Body of pancreas (tissue), 4 donors: ENCODE measurements at regions not wholly inside any gene's neighbourhood (a gene's known extent, or its start where the extent isn't known, plus 50 kb on each side); places are given as distances from the start of the nearest gene placed in this dataset.

Experiments used
- POLR2A ChIP-seq, 3 donors: fragments of 450-650 bp; IDR thresholded peaks; one replicate each; pipeline ENCODE4 v1.6.1; 2016; ENCODE audit warnings: antibody characterized with exemption in 3 of 3, mild to moderate bottlenecking in 2 of 3
- TF ChIP-seq, protein P1 (sequence below), 7 experiments: fragments of 450-650 bp in 4 of 7; fragments of 200-600 bp in 3 of 7; sonication (generic) in 3 of 7; IDR thresholded peaks; one replicate each; pipeline ENCODE4 v1.5.1; 2016 to 2019; ENCODE audit warnings: antibody characterized with exemption in 7 of 7

DNA sequence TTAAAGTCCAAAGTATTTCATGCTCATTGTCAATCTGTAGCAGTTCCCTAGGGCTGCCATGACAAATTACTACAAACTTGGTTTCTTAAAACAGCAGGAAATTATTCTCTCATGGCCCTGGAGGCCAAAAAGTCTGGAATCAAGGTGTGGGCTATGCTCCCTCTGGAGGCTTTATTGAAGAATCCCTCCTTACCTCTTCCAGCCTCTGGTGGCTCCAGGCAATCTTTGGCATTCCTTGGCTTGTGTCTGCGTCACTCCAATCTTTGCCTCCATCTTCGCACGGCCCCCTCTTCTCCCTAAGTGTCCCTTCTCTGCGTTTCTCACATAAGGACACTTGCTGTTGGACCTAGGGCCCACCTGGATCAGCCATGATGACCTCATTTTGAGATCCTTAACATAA, 170.4 kb downstream of the SMIM20 start:
- TF ChIP-seq, protein P1, sequence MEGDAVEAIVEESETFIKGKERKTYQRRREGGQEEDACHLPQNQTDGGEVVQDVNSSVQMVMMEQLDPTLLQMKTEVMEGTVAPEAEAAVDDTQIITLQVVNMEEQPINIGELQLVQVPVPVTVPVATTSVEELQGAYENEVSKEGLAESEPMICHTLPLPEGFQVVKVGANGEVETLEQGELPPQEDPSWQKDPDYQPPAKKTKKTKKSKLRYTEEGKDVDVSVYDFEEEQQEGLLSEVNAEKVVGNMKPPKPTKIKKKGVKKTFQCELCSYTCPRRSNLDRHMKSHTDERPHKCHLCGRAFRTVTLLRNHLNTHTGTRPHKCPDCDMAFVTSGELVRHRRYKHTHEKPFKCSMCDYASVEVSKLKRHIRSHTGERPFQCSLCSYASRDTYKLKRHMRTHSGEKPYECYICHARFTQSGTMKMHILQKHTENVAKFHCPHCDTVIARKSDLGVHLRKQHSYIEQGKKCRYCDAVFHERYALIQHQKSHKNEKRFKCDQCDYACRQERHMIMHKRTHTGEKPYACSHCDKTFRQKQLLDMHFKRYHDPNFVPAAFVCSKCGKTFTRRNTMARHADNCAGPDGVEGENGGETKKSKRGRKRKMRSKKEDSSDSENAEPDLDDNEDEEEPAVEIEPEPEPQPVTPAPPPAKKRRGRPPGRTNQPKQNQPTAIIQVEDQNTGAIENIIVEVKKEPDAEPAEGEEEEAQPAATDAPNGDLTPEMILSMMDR (IDR thresholded peaks at IDR 0.05) = no peak
- TF ChIP-seq POLR2A (IDR thresholded peaks at IDR 0.05) = no peak
